HUES48 (cell line): ENCODE measurements at regions not wholly inside any gene's neighbourhood (a gene's known extent, or its start where the extent isn't known, plus 50 kb on each side); places are given as distances from the start of the nearest gene placed in this dataset.

Experiments
- H3K27ac ChIP-seq: one replicate; pipeline ENCODE4 v1.7.0; 2013; ENCODE audit warnings: low read depth, low read length, inconsistent platforms
- H3K27me3 ChIP-seq: 2 replicates; pipeline ENCODE4 v1.6.1; 2013; ENCODE audit warnings: mild to moderate bottlenecking, low read length; ENCODE audit not compliant: control insufficient read depth, insufficient read depth
- H3K36me3 ChIP-seq: 2 replicates; pipeline ENCODE4 v1.6.1; 2013; ENCODE audit warnings: low read length; ENCODE audit not compliant: control insufficient read depth, insufficient read depth
- H3K4me1 ChIP-seq: 2 replicates; pipeline ENCODE4 v1.6.1; 2013; ENCODE audit warnings: mild to moderate bottlenecking, low read length; ENCODE audit not compliant: control insufficient read depth, insufficient read depth
- H3K4me3 ChIP-seq: 2 replicates; pipeline ENCODE4 v1.5.1; 2013; ENCODE audit warnings: mild to moderate bottlenecking, low read depth, low read length
- H3K9ac ChIP-seq: 2 replicates; pipeline ENCODE4 v1.6.1; 2013; ENCODE audit warnings: mild to moderate bottlenecking, low read depth, low read length, moderate library complexity
- H3K9me3 ChIP-seq: 2 replicates; pipeline ENCODE4 v1.6.1; 2013; ENCODE audit warnings: low read length; ENCODE audit not compliant: control insufficient read depth, insufficient read depth

DNA sequence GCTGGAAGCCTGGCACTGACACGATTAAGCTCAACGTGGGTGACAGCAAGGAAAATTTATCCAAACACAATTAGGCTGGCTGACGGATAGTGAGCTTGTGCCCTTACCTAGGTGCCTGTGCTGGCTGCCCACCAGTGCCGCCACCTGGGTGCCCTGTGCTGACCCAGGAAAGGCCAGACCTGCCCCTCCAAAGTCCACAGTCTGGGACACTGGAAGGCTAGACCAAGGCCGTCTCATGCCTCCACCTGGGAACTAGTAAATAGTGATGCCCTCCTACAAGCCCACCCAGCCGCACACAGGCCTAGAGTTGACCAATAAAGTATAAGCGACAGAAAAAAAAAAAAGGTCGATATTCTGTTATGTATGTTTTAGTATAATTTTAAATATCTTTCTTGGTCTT is 142.6 kb upstream of the MCHR2 start:
- Histone ChIP-seq H3K4me1 (no peaks in the 10 kb centered on the region), H3K4me3 (no peak overlapping the region), H3K27me3 (no peaks in the 10 kb centered on the region), H3K27ac (no peak overlapping the region), H3K36me3 (no peaks in the 10 kb centered on the region), H3K9me3 (no peaks in the 10 kb centered on the region), H3K9ac (no peak overlapping the region)

DNA sequence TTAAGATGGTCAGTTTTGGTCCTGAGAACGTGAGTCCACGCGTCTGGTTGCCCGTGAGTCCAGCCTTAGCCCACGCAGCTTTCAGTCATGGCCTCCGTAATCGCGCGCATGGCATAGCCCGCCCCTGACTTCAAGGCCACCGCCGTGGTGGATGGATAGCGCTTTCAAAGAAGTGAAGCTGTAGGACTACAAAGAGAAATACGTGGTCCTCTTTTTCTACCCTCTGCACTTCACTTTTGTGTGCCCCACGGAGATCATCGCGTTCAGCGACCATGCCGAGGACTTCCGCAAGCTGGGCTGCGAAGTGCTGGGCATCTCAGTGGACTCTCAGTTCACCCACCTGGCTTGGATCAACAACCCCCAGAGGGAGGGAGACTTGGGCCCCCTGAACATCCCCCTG is 142.0 kb upstream of the MCHR2 start:
- Histone ChIP-seq H3K4me1 (no peaks in the 10 kb centered on the region), H3K27me3 (no peaks in the 10 kb centered on the region), H3K36me3 (no peaks in the 10 kb centered on the region), H3K27ac (no peak overlapping the region), H3K4me3 (no peak overlapping the region), H3K9me3 (no peaks in the 10 kb centered on the region), H3K9ac (no peak overlapping the region)

DNA sequence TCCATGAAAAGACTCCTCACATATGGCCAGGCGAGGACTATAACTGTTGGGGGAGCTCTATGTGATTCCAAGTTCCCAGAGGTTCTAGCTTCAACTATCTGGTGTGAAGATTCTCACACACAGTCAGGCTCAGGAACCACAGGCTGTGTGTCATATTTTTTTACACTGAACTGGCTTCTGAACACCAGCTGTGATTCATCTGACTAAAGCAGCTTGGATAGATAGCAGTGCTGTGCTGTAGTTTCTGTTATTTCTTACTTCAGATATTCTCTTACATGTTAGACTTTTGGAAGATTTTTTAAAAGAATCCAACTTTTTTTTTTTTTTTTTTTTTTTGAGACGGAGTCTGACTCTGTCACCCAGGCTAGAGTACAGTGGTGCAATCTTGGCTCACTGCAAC is 140.7 kb upstream of the MCHR2 start:
- Histone ChIP-seq H3K36me3 (no peaks in the 10 kb centered on the region), H3K27ac (no peak overlapping the region), H3K27me3 (no peaks in the 10 kb centered on the region), H3K9ac (no peak overlapping the region), H3K4me1 (no peaks in the 10 kb centered on the region), H3K9me3 (no peaks in the 10 kb centered on the region), H3K4me3 (no peak overlapping the region)

DNA sequence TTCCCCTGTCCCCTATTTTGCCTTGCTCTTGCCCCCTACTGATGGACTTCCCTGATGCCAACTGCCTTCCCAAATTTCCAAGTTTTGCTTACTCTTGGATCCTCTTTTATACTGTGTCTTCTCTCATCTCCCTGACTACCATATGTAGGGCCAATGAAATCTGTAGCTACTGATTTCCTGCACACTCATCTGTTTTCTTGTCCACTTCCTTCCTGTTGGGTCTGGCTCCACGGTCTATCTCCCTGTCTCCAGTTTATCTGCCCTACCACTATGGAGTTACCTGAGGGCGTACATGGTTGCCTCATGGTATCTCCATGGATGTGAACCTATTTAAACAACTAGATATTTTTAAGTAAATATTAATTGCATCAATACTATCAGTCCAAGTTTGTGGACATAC is 140.3 kb upstream of the MCHR2 start:
- Histone ChIP-seq H3K9ac (no peak overlapping the region), H3K4me1 (no peaks in the 10 kb centered on the region), H3K27ac (no peak overlapping the region), H3K4me3 (no peak overlapping the region), H3K9me3 (no peaks in the 10 kb centered on the region), H3K27me3 (no peaks in the 10 kb centered on the region), H3K36me3 (no peaks in the 10 kb centered on the region)

DNA sequence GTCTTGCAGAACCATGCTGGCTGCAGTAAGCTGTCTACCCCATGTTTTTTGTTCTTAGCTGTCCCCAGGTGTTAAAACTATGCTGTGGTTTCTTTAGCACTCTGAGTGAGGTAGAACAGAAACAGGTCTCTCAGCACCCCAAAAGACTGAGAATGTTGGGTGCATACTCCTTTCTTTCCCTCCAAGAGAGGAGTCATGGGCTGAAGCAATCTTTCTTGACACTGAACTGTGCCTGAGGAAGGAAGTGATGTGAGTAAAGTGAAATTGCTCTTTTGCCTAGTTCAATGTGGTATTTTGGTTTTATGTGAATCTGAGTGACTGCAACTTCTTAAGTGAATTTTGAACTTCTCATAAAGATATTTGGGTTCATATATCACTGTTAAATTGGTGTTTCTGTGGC is 138.0 kb upstream of the MCHR2 start:
- no peak overlapping the region for H3K9ac ChIP-seq
- H3K9me3 ChIP-seq = no peaks in the 10 kb centered on the region
- H3K27me3 ChIP-seq = no peaks in the 10 kb centered on the region
- no peaks in the 10 kb centered on the region for H3K4me1 ChIP-seq
- no peaks in the 10 kb centered on the region for H3K36me3 ChIP-seq
- H3K4me3 ChIP-seq = no peak overlapping the region
- no peak overlapping the region for H3K27ac ChIP-seq

DNA sequence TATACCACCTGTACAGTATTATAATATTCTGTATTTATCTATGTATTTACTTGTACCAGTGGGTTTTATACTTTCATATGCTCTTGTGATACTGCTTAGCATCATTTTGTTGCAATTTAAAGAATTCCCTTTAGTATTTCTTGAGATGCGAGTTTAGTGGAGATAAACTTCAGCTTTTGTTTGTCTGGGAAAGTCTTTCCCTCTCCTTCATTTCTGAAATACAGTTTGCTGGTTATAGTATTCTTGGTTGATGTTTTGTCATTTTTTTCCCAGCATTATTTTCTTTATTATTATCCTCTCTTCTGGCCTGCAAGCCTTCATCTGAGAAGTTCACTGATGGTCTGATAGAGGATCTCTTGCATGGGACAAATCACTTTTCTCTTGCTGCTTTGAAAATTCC is 136.6 kb upstream of the MCHR2 start:
- Histone ChIP-seq H3K36me3 (no peaks in the 10 kb centered on the region), H3K27ac (no peak overlapping the region), H3K4me1 (no peaks in the 10 kb centered on the region), H3K27me3 (no peaks in the 10 kb centered on the region), H3K9ac (no peak overlapping the region), H3K4me3 (no peak overlapping the region), H3K9me3 (no peaks in the 10 kb centered on the region)

DNA sequence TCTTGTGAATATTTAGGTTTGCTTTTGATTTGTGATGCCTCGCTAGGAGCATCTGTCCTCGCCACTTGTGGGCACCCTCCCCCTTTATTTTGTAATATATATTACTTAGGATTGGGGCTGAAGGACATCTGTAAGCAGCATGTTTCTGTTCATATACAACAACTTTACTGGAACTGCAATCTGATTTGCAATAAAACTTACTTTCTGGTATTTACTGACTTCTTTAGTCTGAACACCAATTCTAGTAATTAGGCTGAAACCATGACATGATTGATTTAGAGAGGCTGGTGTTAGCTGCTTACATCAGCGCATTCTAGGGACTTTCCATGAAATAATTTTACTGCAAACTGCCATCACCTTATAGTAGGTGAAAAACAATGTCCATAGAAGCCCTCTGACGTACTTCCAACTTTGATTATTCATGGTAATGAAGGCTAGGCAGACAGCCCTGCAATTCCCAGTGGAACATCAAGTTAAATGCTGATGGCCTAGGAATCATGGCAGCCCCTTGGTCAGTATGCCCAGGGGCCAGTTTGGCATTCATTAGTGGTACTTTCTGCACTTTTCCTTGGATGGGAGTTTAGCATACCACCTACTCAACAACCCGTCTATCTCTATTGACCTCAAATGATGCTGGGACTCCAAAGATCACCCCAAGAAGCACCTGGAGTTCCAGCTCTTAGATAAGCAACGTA is 132.9 kb upstream of the MCHR2 start:
- no peak overlapping the region for H3K9ac ChIP-seq
- H3K27me3 ChIP-seq = no peaks in the 10 kb centered on the region
- H3K36me3 ChIP-seq = no peaks in the 10 kb centered on the region
- no peak overlapping the region for H3K4me3 ChIP-seq
- no peak overlapping the region for H3K27ac ChIP-seq
- H3K4me1 ChIP-seq = no peaks in the 10 kb centered on the region
- H3K9me3 ChIP-seq = no peaks in the 10 kb centered on the region

DNA sequence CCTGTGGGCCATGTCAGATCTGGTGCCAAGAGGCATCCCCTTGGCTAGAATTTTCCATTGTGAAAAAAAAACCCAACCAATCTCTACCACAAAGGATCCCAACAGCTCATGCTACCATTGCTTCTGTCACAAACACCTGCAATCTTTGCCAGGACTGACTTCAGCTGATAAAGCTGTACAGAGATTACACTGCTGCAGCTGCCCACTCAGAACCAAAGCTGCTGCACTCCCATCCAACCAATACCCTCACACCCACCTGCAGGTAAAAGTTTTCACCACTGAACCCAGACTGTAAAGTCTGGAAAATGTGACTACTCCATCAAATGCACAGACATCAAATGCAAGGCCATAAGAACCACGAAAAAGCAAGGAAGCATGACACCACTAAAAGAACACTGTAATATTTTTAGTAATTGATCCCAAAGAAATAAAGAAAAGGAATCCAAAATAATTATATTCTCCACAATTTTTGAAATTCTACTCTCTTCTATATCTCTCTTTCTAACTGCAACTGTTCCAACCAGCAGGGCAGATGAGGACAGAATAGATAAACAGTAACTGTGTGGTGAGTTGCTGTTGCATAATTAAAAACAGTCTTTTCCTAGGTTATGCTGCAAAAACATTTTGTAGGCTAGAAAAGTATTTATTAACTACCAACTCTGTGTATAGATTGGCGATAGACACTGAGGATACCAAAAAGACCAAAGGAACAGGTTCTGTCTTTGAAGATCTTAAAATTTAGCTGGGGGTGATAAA is 128.0 kb upstream of the MCHR2 start:
- H3K4me3 ChIP-seq = no peak overlapping the region
- no peaks in the 10 kb centered on the region for H3K27me3 ChIP-seq
- no peaks in the 10 kb centered on the region for H3K36me3 ChIP-seq
- no peak overlapping the region for H3K9ac ChIP-seq
- no peaks in the 10 kb centered on the region for H3K9me3 ChIP-seq
- H3K27ac ChIP-seq = no peak overlapping the region
- no peaks in the 10 kb centered on the region for H3K4me1 ChIP-seq

DNA sequence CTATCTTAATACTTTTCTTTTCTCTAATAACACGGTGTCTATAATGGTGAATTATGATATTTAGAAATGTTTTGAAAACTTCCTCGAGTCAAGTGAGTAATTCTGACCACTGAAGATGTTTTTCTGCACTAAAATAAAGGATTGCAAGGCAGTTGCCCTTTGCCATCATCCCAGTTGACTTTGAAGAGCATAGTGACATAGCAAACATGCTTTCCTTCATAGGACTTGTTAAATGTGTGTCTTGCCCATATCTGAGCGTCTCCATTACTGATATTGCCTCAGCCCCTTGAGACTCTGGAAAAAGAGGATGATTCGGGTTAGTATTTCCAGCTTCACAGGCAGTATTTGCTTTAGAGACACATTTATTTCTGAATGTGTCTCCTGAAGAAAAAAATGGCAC is 125.2 kb upstream of the MCHR2 start:
- no peaks in the 10 kb centered on the region for H3K36me3 ChIP-seq

DNA sequence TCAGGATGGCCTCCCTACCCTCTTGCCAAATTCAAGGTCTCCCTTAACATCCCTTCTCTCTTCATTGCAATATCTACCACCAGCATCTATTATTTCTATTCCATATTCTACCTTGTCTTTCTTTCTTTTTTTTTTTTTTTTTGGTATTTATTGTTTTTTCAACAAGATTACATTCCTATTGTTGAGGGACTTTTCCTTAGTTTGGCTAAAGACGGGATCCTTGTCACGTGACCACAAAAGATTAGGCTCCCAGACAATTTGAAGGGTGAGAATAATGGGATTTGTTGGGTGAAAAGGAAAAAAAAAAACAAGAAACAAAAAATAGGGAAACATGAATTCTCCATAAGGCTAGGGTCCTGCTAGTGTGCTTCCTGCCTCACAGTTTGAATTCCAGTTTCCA is 124.3 kb upstream of the MCHR2 start:
- Histone ChIP-seq H3K4me1 (no peaks in the 10 kb centered on the region), H3K27me3 (no peaks in the 10 kb centered on the region), H3K36me3 (no peaks in the 10 kb centered on the region), H3K27ac (no peak overlapping the region), H3K9me3 (no peaks in the 10 kb centered on the region), H3K9ac (no peak overlapping the region), H3K4me3 (no peak overlapping the region)

More for the DNA sequence above, 125.2 kb upstream of the MCHR2 start:
- Histone ChIP-seq H3K4me1 (no peaks in the 10 kb centered on the region), H3K27me3 (no peaks in the 10 kb centered on the region), H3K27ac (no peak overlapping the region), H3K4me3 (no peak overlapping the region), H3K9ac (no peak overlapping the region), H3K9me3 (no peaks in the 10 kb centered on the region)

DNA sequence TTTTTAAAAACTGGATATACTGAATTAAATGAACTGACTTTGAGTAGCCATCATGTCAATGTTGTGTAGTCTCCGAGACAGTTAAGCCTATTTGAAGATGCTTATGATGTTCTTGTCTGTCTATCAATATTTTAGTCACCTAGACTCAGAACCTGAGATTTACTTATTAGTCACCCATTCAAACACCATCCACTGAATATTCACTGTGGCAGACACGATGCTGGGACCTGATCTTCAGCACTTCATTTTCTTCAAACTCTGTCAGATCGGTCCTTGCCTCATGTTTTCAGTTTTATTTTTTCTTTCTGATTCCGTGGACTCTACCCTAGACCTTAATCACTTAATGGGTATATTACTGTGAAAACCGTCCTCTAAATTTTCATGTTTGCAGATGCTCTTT is 123.7 kb upstream of the MCHR2 start:
- H3K27ac ChIP-seq = no peak overlapping the region
- no peaks in the 10 kb centered on the region for H3K27me3 ChIP-seq
- H3K36me3 ChIP-seq = no peaks in the 10 kb centered on the region
- no peak overlapping the region for H3K9ac ChIP-seq
- H3K4me3 ChIP-seq = no peak overlapping the region
- H3K9me3 ChIP-seq = no peaks in the 10 kb centered on the region
- peaks cover 3% of the 10 kb centered on the region; the same call in 1 of the 2 replicates for H3K4me1 ChIP-seq
